AG09319 (cell line): ENCODE measurements at regions not wholly inside any gene's neighbourhood (a gene's known extent, or its start where the extent isn't known, plus 50 kb on each side); places are given as distances from the start of the nearest gene placed in this dataset.

Source experiments
- DNase-seq: peaks from one replicate; pipeline ENCODE4 v3.0.0-alpha.2; 2010; ENCODE audit warnings: low read depth; ENCODE audit errors: extremely low read depth
- CTCF ChIP-seq: IDR thresholded peaks from 2 replicates; pipeline ENCODE4 v1.5.1; 2011; ENCODE audit warnings: low read depth, mild to moderate bottlenecking, inconsistent platforms, low read length, moderate library complexity

- TF ChIP-seq CTCF: no peak
- no peak for DNase-seq
Observed at GRCh38 chr7:131011432-131011742, 277.4 kb upstream of the KLF14 start.

DNA sequence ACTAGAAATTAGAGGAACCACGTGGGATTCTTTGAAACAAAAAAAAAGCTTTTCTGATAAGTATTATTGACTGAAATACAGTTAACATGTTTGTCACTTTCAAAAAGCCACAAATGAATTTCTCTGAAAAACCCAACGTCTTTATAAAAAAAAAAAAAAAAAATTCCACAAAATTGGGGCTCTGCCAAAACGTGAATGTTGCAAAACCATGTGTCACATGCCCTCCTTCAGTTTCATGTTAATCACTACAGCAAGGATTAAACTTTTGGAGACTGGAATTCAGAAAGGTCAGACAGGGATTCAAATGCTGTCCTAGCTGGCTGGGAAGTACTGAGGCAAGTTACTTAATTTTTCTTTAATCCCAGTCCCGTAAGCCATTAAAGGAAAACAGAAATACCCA is 278.0 kb upstream of the KLF14 start:
- DNase-seq: no peak
- no peak for TF ChIP-seq CTCF

DNA sequence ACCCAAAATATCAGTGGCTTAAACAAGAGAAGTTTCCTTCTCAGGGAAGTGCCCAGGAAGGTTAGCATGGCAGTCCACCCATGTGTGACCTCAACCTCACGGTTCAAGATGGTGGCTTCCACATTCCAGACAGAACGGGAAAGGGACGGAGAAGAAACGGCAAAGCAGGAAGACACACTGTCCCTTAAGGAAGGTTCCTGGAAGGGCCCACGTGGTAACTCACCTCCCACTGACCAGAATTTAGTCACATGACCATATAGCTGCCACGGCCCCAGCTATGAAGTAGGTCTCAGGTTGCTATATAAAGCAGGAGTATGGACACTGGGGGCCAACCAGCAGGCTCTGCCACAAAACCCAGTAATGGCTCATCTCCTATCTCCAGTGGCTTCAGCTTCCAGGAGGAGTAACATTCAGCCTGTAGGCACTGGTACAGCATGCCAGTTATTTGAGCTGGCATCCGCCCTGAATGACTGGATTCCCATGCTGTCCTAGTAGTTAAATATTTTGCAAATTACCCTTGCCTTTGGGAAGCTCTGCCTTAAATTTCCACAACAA is 278.5 kb upstream of the KLF14 start:
- no peak for TF ChIP-seq CTCF
- no peak for DNase-seq

DNA sequence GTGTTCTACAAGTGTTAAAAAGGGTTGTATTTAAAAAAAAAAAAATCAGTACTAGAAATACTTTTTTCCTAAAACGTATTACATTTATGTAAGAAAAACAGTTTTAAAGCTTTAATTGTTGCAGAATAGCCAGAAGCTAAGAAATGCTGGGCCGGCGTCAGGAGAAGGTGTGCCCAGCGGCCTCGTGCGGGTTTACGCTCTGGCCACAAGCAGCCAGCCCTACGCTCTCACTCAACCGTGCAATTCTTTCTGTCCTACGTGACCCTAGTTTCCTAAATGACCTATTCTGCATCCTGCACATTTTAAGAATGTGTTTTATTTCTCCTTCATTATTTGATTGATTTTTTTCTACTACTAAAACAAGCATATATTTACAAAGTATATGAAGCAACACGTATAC is 279.7 kb upstream of the KLF14 start:
- no peak for DNase-seq
- no peak for TF ChIP-seq CTCF

DNA sequence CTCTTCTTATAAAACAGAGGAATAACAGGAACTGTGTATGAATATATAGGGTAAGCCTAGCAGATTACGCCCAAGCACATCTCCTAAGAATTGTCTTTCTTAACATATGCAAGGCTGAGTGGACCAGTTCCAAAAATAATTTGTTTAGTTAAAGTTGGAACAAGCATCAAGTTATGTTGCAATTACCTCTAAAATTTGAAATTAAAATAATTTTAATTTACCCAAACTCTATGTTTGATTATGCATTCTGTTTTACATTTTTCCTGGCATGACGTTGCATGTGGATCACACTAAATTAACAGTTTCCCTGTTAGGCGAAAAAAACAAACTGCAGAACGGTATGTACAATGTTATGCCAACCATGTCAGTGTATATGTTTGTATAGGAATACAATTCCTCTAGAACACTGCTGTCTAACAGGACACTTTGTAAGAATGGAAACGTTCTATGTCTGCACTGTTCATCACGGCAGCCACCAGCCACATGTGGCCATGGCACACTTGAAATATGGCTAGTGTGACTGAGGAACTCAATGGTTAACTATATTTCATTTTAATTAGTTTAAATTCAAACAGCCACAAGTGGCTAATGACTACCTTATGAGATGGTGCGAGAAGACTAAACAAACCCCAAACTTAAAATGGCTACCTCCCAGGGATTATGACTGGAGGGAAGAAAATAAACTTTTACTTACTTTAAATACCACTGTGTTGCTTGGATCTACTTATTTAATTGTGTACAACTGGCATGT is 281.1 kb upstream of the KLF14 start:
- no peak for DNase-seq
- TF ChIP-seq CTCF: no peak

GRCh38 chr7:131015657-131015958 is 281.6 kb upstream of the KLF14 start:
- TF ChIP-seq CTCF: no peak
- no peak for DNase-seq

DNA sequence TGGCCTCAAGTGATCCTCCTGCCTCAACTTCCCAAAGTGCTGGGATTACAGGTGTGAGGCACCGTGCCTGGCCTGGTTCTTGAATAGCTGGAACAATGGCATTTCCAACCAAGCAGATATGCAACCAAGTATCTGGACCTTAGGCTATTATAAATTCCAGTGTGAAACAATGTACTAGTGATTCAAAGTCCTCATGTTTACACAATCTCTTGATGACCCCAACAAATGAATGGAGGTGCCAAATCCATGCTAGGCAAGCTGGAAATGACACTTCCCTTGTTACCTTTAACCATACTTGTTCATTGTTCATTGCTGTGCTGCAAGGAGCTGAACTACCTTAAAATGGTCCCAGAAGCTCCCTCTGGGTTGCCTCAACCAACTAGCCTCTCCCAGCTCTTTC is 282.2 kb upstream of the KLF14 start:
- TF ChIP-seq CTCF: no peak
- DNase-seq: no peak
